ENCODE measurements at regions not wholly inside any gene's neighbourhood (a gene's known extent, or its start where the extent isn't known, plus 50 kb on each side); places are given as distances from the start of the nearest gene placed in this dataset.

DNA sequence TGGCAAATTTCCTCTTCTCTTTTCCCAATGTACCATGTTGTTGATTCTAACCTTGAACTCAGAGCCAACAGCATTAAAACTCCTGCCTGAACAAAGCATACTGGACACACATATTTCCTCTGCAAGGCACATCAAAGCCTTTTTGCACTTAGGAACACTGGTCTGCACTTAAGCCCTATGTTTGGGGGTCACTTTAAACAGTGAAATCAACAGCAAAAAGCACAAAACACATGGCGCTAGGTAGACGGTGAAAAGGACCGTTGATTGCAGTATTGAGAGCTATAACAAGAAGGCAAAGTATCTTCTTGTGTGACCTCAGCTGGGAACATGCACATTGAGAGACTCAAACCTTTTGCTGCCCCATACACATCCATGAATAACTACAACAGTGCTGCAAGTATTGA is 83.9 kb upstream of the SH3BP4 start:
- TF ChIP-seq CTCF (IDR thresholded peaks at IDR 0.05 in 4 of 5, conservative IDR thresholded peaks at IDR 0.05 in 1 of 5) = no peak
- no peak for TF ChIP-seq POLR2A (IDR thresholded peaks at IDR 0.05)
